NCI-H345 treated with DMSO at 0.1 percent for 48 hours (cell line): ENCODE measurements at regions not wholly inside any gene's neighbourhood (a gene's known extent, or its start where the extent isn't known, plus 50 kb on each side); places are given as distances from the start of the nearest gene placed in this dataset.

Source experiments
- DNase-seq: peaks from one replicate; lab custom pipeline; 2025; ENCODE audit not compliant: unreplicated experiment; lab: John Stamatoyannopoulos, UW

GRCh38 chr6:4383910-4384638 is 248.7 kb upstream of the ECI2 start:
- no peak for DNase-seq

GRCh38 chr6:4382362-4382853 is 247.0 kb upstream of the ECI2 start:
- DNase-seq = no peak

DNA sequence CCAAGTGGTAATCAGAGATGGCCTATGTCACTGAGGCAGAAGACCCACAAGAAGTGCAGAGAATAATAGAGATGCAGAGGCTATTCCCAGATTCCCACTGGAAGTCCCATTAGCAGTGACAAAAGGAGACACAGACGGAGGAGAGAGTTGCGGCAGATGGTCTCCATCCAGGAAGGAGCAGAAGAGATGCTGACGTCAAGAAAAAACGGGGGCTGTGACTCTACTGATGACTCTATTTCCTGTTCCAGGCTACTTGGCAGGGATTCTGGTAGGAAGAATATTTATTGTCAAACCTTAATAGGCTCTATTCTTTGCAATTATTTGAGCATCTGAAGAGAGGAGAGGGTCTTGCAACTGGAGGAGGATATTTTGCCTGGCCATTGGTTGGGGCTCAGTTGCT is 246.0 kb upstream of the ECI2 start:
- no peak for DNase-seq

GRCh38 chr6:4380881-4381281 is 245.5 kb upstream of the ECI2 start:
- no peak for DNase-seq

- DNase-seq = no peak
Measured at GRCh38 chr6:4379958-4380357, 244.6 kb upstream of the ECI2 start.

- no peak for DNase-seq
Measured at GRCh38 chr6:4378319-4378996, 243.1 kb upstream of the ECI2 start.

DNA sequence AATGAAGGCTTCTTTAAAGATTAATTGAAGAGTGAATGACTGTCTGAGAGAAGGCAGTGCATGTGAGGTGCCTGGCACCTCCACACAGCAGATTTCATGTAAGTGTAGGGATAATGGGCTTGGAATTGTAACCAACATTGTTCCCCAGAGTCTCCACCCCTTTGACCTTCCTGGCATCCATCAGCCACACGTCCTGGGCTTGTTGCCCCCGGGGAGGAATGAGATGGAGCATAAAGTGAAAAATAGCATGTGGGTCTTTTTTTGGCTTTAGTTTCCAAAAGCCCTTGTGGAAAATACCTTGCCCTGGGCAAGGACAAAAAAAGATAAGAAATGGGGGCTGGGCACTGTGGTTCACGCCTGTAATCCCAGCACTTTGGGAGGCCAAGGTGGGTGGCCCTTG is 242.2 kb upstream of the ECI2 start:
- DNase-seq = no peak

DNA sequence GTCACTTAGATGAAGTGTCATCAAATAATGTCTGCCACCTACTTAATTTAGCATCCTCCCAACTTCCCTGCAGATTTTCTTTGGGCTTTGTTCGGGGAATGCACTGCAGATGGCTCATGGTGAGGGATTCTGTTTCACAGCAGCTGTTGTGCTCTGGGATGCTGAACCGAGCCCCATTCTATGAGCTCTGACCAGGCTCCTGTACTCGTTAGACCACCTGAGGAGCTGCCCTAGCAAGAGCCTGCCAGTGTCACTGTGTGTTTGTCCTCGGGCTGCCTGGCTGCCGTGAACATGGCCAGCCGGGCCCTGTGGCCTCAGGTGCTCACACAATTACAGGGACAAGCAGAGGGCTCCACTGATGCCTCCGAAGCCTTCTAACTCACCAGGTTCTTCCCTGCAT is 238.8 kb upstream of the ECI2 start:
- DNase-seq = no peak

- no peak for DNase-seq
Measured at GRCh38 chr6:4372866-4373265, 237.5 kb upstream of the ECI2 start.

DNA sequence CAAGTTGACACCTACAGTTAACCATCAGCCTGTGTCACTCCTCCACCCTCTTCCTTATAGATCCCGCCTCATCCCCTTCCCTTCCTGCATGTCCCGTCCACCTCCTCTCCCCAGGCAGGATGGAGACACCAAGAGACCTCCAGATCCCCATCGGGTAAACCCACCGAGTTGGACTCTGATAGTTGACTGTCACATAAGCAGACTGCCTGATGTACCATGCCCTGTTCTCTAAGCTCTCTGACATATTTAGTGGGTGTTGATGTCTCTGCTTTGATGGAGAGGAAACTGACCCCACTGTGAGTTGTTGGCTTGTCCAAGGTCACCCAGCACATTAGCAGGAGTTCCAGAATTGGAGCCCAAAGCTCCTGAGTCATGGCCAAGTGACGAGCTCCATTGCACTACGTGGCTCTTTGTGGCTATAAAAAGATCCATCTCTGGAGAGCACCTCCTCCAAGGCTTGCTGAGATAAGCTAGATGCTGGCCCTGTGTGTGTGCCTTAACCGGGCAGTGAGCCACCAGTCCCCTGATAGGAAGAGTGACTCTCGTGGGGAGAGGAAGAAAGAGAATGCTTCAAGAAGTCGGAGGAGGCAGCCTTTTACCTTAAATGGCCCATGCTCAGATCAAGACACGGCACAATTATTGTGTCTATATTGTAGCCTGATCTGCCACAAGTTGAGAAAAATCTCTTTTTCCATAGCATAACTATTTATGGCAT is 236.0 kb upstream of the ECI2 start:
- no peak for DNase-seq

DNA sequence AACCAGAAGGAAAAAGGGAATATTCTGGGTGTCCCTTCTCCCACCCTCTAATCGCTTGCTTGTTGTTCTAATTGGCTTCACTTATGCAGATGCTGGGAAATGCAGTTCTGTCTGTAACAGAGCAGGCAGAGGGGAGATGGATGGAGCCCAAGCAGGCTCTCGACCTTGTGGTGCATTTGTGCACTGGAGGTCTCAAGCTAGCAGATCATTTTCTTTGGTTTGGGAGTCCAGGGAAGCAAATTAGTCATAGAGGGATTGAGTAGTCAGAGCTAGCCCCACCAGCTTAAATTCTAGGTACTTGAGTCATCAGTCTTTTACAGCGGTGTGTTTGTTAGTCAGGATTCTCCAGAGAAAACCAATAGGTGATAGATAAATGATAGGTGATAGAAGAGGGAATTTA is 234.7 kb upstream of the ECI2 start:
- no peak for DNase-seq

DNA sequence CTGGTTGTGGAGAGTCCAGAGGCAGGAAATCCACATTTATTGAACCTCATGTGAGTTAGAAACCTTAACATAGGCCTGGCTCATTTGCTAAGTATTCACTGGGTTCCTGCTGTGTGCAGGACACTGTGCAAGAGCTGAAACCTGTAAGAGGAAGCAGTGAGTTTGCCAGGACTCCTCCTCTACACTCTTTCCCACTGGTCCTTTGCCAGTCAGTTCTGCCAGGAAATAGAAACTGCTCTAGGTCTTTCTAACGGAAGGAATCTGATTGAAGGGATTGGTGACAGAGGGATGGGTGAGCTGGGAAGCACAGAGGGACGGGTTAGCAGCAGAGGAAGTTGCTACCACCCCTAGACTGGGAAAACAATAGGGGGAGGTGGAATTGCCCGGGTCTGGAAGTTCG is 234.2 kb upstream of the ECI2 start:
- DNase-seq = no peak

DNA sequence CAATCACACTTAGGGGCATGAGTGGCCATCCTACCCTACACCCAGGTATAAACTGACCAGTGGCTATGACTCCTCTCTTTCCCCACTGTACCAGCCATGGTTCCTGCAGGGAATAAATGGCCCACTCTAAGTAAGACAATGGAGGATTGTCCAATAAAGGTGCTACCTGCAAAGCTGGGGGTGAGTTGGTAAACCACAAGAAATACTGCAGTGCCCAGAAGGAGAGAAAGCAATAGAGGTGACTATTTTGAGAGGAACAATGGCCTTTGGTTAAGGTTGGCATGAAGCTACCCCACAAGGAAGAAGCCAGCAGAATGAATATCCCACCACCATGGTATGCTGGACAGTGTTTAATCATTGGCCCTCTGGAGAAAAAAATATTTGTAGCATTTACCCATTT is 233.3 kb upstream of the ECI2 start:
- DNase-seq = no peak

GRCh38 chr6:4367643-4368042 is 232.3 kb upstream of the ECI2 start:
- no peak for DNase-seq

- no peak for DNase-seq
Measured at GRCh38 chr6:4366635-4367395, 231.4 kb upstream of the ECI2 start.

DNA sequence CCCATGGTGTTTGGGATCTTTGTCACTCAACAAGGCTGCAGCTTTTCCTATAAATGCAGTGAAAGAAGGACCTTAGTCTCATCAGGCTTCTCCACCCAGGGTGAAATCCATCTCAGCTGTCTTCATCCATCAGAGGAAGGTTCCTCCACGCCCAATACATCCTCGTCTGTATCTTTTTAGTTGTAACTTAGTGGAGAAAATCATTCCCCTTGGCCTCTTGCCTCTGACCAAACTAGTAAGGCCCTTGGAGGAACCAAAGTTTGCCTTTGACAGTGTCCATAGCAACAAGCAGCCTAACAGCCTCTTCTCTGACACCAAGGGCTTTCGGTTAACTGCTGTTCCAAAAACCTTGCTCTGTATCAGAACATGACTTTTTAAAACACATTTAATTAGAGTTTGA is 230.3 kb upstream of the ECI2 start:
- no peak for DNase-seq

DNA sequence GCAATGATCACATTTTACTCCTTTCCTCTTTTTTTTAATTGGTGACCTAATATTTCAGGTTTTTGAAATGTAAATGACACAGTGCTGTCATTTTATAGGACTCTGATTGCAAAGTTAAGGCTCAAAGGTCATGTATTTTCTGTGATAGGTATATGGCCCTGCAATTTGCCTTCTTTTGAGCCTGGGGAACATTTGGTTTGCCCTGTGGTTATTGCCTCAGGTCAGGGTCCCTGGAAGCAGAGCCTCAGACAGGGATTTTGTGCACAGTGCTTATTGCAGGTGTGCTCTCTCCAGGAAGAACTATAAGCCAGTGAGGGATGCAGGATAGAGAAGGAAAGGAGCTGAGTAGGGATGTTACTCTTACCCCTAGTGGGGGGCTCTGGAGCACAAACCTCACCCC is 229.3 kb upstream of the ECI2 start:
- no peak for DNase-seq

GRCh38 chr6:4364172-4364571 is 228.8 kb upstream of the ECI2 start:
- DNase-seq = no peak

GRCh38 chr6:4363656-4364055 is 228.3 kb upstream of the ECI2 start:
- no peak for DNase-seq

- no peak for DNase-seq
Measured at GRCh38 chr6:4362326-4362725, 227.0 kb upstream of the ECI2 start.

DNA sequence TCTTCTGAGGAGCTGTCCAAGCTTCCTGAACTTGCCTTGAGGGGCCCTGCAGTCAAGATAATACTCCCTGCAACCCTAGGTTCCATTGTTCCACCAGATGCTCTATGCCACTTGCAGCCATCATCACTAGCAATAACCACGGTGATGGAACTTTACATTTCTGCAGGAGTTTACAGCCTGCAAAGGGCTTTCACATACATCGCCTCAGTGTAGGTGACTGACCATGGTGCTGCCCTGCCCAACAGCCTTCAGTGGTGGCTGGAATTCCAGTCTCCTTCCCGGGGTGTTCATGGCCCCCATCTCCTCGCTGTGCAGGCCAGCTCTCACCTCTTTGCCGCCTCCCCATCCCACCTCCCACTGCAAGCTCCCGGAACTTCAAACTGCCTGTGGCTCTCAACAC is 225.5 kb upstream of the ECI2 start:
- DNase-seq = no peak
